HG03520 (cell line): ENCODE measurements at regions not wholly inside any gene's neighbourhood (a gene's known extent, or its start where the extent isn't known, plus 50 kb on each side); places are given as distances from the start of the nearest gene placed in this dataset.
A peak's percentile ranks its signal among the peaks of the same experiment; 100 is the strongest.

Source experiments
- ATAC-seq: cut with Tn5 transposase; IDR thresholded peaks from one replicate; pipeline ENCODE4 v1.9.1; 2021; ENCODE audit warnings: mild to moderate bottlenecking, moderate library complexity; ENCODE audit not compliant: unreplicated experiment

DNA sequence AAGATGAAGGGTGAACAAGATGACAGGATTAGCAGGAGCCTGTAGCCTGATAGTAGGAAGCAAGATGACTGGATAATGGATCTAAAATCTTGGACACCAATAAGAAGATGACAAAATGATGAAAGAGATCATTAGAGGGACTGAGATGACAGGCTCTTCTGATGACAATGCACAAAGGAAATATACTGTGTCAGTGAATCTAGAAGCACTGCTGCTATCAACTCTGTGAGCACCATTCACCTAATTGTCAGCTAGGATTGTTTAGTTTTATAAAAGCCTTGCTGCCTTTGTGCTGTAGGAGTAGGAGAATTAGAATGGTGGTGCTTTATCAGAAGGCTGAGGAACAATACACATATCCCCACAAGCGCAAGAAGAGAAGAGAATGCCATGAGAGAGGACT is 1127.8 kb downstream of the DTWD2 start:
- no peak for ATAC-seq

DNA sequence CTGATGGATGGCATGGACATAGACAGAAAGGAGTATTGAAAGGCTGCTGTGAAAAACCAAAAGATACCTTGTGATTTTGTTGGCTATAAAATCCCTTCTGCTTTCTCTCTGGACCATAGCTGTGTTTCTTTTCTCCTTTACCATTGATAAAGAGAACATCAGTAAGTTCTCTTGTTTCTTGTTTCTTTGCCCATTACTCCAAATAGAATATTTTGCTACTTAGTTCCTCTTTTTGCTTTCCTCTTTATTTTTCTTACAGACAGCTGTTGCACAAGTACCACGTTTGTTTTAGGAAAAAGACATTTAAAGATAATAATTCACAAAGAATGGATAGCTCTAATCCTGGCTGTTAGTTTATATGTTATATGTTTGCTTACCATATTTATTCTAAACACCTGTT is 1129.2 kb downstream of the DTWD2 start:
- no peak for ATAC-seq

DNA sequence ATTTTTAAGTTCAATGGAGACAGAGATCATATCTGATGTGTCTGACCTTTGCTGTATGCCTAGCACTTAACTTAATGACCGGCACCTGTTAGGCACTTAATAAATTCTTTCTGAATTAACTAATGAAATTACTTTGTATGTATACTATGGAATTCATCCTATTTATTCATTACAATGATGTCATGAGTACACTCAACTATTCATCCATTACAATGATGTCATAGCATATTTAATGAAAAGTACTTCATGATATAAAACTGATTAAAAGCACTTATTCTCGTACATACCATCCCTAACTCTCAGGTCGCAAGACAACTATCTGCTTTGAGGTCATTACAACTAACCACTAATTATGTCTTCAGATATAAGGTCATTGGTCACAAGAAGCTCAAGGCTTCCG is 1131.6 kb downstream of the DTWD2 start:
- no peak for ATAC-seq

DNA sequence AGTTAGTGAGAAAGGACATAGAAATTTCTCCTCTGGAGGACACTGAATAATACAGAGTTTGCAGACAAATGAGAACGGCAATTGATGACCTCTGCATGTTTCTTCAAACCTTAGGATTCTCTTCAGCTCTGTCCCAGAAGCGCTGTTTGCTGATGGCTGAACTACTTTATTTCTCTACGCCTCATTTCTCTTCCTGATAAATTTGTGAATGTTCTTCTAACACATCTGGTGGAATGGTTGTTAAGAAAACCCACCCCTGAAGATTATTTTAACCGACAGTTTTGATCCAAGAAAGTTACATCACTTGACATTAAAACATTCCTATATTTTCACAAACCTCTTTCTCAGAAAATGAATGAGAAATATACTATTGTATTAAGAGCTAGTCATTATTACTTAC is 1150.6 kb downstream of the DTWD2 start:
- ATAC-seq: no peak

DNA sequence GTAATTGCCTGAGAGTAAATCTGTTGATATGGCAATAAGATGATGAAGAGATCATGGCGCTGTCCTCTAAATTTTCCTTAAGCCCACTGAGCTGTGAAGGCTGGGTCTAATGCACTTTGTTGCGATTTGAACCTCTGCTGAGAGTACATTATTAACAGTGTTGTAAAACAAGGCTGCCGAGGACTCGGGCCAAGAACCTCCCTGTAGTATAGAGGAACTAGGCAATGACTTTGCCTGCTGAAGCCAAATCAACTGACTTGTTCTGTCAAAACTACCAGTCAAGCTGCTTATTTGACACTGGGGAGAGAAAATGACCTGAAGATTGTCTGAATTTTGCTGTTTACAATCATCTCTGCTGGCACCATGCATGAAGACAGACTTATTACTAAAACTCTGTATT is 1154.7 kb downstream of the DTWD2 start:
- no peak for ATAC-seq

DNA sequence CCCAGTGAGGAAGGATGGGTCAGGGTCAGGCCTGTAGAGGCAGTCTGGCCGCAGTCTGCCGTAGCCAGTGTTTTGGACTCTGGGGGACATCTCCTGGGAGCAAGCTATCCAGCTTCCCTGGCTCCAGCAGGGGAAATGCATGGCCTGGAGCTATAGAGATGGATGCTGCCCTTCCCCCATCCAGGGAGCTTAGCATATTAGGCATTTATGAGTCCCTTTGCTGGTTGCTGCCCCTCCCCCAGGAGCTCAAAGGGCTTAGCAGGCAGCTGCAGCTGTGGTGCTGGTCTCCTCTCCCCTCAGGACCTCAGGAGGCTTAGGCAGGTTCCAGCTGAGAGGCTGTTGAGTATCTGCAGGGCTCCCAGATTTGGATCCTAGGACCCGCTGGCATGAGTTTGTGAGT is 1158.7 kb downstream of the DTWD2 start:
- no peak for ATAC-seq

DNA sequence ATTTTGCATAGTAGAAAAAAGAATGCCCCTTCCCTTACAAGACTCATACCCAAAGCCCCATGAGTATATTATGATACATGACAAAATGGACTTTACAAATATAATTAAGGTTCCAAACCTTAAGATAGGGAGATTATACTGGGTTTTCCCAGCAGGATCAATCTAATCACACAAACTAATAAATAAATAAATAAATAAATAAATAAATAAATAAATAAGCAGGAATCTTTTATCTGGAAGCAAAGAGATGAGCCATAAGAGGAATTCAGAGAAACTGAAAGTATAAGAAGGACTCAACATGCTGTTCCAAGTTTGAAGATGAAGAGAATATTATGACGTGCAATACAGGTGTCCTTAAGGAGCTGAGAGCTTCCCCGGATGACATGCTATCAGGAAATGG is 1174.5 kb downstream of the DTWD2 start:
- ATAC-seq: no peak

DNA sequence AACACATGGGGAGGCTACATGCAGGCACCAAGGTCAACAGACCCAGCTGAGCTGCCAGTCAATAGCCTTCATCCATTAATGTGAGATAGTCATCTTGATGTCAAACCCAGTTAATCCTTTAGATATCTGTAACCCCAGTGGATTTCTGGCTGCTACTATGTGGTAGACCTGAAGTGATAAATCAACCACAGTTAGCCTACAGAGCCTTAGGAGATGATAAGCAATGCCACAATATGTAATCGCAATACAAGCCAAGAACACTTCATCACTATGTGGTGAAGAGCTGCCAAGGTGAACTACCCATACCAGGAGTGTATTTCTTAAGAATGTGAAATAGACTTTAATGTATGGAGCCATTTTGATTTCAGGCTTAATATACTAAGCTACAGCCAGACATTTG is 1175.5 kb downstream of the DTWD2 start:
- no peak for ATAC-seq

DNA sequence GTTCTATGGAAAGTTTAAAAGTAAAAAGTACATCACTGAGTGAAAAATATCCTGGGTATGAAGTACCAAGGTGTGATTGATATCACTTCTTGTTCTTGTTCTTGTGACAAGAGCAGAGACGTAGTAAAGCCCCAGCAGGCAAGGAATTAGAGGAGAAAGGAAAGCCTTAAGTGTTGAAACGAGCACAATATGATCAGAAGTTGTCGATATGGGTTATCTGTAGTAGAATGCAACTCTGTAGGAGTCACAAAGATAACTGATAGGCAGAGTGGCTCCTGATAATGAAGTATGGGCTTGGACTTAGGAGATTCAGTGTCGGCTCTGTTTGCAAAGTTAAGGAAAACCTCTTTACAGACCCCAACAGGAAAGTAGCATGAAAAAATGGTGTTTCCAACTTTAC is 1179.1 kb downstream of the DTWD2 start:
- ATAC-seq: no peak

DNA sequence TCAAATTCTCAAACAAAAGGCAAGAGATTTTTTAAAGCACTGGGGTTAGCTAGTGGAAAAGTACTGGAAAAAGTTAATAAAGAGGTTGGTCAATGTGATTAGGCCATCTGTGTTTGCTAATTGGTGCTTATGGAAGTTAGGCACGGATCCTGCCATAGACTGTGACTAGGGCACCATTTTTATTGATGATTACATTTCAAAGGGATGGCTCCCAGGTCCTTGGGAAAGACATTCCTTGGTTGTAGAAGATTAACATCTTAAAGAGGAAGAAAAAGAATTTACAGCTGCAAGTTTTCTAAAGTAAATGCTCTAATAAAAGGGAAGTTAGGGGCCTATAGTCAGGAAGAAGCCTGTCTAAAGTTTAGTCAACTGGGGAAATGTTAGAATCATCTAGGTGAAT is 1183.3 kb downstream of the DTWD2 start:
- no peak for ATAC-seq

DNA sequence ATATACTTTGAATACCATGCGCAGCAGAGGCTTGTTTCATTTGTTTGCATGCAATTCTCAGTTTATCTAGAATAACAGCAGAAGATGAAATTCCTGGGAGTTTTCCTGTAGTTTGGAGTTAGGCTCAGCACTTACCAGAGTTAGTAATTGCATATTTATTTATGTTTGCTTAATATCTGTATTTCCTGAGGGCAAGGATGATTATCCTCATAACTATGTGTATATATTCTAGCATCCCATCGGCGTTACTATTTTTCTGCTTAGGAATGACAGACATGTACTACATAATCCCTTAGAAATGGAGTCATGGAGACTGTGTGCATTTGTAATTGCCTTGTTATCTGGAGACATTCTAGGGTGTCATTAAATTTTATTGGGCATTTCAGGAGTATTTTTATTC is 1184.8 kb downstream of the DTWD2 start:
- no peak for ATAC-seq

DNA sequence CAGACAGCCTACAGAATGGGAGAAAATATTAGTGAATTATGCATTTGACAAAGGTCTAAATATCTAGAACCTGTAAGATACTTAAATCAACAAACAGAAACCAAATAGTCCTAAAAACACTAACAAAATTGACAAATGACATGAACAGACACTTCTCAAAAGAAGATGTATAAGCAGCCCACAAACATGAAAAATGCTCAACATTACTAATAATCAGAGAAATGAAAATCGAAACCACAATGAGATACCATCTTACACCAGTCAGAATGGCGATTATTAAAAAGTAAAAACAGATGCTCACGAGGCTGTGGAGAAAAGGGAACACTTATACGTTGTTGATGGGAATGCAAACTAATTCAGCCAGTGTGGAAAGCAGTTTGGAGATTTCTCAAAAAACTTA is 1186.8 kb downstream of the DTWD2 start:
- no peak for ATAC-seq

DNA sequence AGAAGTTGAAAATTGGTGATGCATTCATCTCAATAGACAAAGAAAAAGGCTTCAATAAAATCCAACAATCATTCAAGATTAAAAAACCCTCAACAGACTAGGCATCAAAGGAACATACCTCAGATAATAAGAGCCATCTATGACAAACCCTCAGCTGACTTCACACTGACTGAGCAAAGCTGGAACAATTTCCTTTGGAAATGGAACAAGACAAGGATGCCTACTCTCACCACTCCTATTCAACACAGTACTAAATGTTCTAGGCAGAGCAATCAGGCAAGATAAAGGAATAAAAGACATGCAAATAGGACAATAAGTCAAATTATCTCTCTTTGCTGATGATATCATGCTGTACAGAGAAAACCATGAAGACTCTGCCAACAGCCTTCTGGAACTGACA is 1188.1 kb downstream of the DTWD2 start:
- no peak for ATAC-seq

DNA sequence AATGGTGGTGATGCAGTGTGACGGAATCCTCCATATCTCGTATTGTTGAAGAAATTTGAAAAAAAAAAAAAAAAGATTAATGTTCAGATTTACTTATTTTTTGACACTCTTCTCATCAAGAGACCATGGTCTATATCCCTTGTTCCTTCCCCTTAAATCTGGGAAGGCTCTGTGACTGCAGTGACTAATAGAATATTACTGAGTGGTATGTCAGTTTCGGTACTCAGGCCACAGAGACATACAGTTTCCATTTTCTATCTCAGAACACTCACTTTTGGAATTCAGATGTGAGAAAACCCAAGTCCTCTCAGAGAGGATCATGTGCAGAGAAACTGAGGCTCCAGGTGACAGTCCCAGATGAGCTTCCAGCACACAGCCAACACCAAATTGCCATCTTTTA is 1193.5 kb downstream of the DTWD2 start:
- no peak for ATAC-seq

DNA sequence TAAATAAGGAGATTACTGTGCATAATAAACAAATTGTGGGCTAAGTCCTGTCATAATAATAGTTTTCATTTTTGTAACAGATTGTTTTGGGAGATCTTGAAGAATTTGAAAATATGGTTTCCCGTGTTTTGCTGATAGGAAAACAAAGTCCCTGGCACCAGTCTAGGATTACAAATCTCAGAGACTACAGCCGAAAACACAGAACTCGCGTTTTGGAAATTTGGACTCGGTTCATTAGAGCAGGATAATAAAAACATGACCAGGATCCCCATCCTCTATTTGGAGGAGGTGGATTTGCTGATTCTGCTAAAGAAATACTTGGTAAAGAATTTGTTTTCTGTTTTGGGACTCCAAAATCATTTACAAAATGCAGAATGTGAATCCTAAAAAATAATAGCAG is 1194.4 kb downstream of the DTWD2 start:
- ATAC-seq: no peak

DNA sequence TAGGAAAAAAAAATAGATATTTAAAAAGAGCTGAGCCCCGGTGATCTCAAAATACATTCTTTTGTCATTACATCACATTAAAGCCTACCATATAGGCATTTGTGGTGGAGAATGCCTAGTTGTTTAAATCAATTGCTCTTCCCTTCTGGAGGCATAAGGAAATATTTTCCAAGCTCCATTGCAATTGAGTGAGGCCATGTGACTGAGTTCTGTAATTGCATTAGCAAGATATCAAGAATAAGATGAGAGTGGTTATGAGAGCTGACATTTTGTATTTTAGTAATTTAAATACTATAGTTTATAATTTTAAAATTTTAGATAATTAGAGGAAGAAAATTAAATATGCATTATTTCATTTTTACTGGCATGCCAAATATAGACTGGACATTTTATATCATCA is 1195.9 kb downstream of the DTWD2 start:
- no peak for ATAC-seq

DNA sequence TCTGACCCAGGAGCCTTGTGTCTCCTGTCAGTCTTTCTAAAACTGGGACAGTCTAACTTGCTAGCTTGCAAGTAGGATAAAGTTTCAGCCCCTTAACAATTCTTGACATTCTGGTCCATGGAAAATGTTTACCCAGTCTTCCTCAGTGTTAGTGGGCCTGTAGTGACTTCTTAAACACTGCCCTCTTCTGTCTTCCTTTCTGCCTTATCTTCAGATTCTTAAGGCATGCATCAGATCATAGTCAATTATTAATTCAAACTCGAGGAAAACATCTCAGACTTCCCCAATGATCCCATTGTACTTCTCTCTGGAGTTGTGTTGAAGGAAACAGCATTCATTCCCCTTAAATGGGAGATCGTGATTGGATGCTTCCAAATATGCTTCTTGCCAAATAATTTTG is 1199.8 kb downstream of the DTWD2 start:
- ATAC-seq: no peak

DNA sequence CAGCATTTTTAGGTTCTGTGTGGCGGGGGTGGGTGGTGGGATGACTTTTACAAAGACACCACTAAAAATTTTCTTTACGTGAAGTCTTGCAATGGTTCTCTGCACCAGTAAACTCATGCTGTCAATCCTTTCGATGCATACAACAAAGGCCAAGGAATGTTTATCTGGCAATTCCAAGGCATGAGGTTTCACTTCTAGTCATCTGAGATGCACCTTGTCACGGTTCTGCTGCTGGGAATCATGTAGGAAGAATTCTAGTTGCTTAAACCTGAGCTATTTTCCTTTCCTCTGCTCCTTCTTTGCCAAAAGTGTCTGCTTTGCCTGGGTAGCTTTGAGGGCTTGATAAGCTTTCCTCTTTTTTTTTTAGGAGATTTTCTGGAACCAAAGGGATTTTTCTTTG is 1204.5 kb upstream of the SEMA6A start:
- ATAC-seq: no peak

DNA sequence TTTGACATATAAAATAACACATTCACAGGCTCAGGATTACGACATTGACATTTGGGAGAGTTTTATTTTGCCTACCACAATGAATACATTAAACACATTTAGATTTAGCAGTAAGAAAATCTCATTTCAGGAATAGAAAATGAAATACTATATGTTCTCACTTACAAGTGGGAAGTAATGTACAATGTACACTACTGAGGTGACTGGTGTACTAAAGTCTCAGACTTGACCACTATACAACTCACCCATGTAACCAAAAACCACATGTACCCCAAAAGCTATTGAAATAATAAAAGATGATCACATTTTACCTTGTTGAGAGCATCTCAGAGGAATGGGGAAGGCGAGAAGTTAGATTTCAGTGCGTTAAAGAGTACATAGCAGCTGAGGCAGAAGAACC is 1202.4 kb upstream of the SEMA6A start:
- ATAC-seq: peak; percentile 71

DNA sequence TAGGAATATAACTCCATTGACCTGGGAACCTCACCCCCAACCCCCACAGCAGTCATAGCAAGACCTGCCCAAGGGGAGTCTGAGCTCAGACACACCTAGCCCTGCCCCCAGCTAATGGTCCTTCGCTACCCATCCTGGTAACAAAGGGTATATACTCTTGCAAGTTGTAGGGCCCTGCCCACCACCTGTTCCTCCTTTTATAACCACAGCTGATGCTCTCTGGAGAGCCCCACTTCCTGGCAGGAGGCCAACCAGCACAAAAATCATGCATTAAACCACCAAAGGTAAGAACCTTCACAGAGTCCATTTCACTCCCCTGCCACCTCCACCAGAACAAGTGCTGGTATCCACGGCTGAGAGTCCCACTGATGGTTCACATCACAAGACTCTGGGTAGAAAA is 1195.3 kb upstream of the SEMA6A start:
- no peak for ATAC-seq

DNA sequence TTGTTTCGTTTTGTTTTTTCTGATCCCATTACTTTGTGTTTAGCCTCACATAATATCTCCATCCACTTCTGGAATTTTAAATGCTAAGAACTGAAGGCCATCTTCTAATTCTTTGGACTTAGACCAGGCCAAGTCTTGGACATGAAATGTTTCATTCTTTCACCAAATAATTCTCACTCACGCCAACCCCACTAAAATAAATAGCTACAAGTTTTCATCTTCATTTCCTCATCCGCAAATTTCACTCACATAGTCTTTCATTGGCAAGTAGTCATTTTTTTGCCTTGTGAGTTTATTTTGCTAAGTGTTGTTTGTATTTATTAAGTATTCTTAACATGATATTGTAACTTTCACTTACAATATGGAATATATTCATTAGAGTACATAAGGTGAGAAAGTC is 1188.6 kb upstream of the SEMA6A start:
- no peak for ATAC-seq

DNA sequence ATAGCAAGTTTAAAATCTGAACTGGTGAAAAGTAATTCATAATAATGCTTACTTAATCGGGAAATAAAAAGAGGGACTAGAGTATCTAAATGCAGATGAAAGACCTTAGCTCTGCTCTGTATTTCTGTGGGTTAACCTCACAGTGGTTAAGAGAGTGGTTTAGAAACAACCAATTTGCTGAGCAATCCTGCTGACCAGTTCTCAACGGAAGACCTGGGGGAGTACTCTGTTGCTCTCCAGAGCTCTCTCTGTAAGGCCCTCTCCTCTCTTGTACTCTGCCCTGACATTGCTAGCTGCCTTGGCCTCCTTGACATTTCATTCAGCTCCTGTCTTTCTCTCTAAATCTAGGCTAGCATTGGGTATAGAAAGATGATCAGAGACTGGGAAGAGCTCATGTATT is 1186.6 kb upstream of the SEMA6A start:
- no peak for ATAC-seq

DNA sequence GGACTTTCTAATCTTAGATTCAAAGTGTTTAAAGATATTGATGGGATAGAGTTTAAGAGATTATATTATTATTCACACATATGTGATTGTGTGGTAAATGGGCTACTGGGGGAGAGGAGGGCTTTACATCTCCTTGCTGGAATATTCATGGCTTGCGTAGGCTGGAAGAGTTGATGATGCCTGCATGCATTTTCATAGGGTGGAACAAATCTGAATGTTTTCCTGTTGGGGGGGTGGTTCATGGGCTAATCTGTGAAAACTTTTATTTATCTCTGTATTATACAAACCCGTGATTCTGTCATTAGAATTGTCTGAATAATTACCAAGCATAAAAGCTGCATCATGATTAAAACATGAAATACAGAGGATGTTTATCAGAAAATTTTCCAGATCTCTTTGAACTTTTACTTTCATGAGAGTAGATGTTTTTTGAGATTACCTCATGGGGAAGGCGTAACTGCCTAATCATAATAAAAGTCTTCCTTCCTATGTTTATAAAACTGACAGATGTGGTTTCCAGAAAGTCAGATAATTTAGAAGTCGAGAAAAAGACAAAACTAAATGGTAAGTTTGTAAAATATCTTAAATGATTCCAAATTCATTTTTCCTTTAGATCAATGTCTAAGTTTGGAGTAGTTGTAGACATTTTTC is 1185.4 kb upstream of the SEMA6A start:
- ATAC-seq: no peak

DNA sequence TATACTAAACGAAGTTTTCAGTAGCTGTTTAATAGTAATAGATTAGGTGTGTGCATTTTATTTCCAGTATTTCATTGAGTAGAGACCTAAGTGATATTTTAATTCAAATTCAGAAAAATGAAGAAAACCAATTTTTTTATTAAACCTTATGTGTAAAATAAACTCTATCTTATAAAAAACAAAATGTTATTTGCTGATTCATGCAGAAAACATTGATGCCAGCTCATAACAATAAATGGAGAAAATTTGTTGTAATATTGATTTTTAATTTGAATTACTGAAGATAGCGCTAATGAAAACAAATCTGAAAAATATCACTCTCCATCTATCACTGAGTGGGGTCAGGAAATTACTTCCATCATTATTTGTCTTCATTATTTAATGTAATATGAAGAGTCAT is 1177.8 kb upstream of the SEMA6A start:
- no peak for ATAC-seq
